HG02610 (cell line): ENCODE measurements at regions not wholly inside any gene's neighbourhood (a gene's known extent, or its start where the extent isn't known, plus 50 kb on each side); places are given as distances from the start of the nearest gene placed in this dataset.
"Not testable (repeated sequence)": the region's sequence is repeated elsewhere in the genome, so short reads cannot be mapped to it uniquely, and the experiment has no call there.

ENCODE experiments used
- ATAC-seq: cut with Tn5 transposase; IDR thresholded peaks from one replicate; pipeline ENCODE4 v1.9.1; 2021; ENCODE audit warnings: mild to moderate bottlenecking, moderate library complexity; ENCODE audit not compliant: unreplicated experiment

GRCh38 chr21:6428498-6429092, 4092.8 kb upstream of the TPTE start:
- not testable (repeated sequence) for ATAC-seq

DNA sequence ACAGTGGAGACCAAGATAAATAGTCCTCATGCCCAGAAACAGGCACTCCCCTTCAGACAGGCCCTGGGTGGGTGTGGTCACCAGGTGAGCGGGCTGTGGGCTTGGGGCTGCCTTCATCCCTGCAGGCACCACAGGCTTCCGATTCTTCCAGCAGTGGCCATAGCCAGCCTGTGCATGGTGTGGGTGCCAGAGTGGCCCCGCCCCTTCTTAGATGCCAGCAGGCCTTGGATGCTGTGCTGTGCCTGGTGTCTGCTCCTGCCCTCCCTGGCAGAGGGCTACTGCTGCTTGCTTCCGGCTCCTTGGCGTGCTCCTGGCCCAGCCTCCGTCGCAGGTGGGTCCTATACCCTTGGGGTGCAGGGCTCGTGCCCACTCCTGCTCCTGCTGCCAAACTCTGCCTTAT, 4091.5 kb upstream of the TPTE start:
- ATAC-seq = not testable (repeated sequence)

DNA sequence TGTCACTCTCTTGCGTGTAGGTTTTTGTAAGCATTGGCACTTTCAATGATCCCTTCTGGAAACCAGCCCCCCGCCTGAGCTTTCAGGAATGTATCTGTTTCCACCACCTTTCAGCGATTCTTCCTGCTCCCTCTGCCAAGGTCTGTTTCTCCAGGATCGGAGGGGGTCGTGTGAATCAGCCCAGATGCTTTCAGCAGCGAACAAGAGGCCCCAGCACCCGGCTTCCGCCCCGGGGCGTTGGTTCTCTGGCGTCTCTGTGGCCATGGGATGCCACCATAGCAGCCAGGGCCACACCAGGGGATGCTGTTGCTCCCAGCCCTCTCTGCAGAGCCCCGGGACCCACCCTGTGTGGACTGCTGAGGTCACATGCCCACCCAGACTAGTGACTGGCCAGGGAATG, 4088.2 kb upstream of the TPTE start:
- not testable (repeated sequence) for ATAC-seq

GRCh38 chr21:6436205-6436604, 4085.2 kb upstream of the TPTE start:
- ATAC-seq = not testable (repeated sequence)

GRCh38 chr21:6436971-6437833, 4084.2 kb upstream of the TPTE start:
- not testable (repeated sequence) for ATAC-seq

DNA sequence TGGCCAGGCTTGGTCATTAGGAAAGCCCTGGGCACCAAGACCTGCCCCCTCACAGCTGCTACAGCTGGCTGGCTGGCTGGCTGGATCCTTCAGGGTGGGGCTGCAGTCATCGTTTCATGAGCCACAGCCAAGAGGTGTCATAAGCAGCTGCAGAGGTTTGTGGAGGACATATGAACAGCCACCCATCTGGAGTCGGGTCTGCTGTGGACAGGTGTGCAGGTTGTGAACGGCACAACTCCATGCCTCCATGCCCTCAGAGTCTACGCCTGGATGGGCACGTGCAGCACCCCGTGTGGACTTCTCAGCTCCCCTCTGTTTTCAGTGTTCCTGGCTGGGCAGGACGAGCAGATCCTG, 4083.6 kb upstream of the TPTE start:
- ATAC-seq = not testable (repeated sequence)

- not testable (repeated sequence) for ATAC-seq
Measured at GRCh38 chr21:6439058-6439457, 4082.3 kb upstream of the TPTE start.

GRCh38 chr21:6454648-6455340, 4066.6 kb upstream of the TPTE start:
- ATAC-seq = not testable (repeated sequence)

DNA sequence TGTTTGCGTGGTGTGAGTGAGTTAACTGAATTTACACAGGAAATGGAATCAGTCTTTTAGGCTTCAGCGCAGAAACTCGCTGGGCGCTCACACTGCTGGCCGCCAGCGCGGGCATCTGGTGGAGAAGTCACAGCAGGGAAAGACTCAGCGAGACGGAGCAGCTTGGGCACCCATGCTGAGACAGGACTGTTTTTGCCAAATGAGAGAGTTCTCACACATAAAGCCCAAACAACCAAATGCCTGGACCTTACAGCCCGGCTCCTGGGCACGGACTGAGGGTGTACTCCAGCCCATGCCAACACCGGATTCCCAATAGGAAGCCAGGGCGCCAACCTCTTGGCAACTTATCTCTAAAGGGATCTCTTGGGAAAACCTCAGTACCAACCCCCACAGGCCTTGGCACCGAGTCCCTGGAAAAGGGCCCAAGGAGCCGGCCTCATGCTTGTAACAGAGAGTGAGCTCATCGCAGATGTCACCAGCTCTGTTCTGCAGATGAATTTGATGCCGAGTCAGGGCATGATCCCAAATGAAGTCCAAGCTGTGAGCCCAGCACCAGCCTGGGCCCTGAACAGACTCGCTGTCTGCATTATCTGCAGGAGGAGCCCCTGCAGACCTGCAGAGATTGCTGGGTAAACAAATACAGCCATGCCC, 4065.2 kb upstream of the TPTE start:
- not testable (repeated sequence) for ATAC-seq

DNA sequence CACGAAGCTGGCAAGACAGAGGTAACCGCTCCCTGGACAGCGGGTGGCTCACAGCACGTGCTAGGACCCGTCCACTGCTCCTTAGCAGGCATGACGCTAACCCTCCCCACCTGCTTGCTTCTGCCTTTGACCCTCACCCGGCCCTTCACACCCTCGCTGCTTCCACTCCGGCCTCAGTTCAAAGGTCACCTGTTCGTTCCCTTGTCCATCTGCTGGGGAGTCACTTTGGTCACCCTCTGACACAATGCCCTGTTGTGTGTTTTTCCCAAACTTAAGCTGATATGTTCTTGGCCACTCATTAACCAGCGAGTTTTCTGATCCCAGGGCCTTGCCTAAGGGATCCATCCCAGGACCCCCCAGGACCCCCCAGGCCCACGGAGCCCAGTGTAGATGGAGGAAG, 4061.6 kb upstream of the TPTE start:
- not testable (repeated sequence) for ATAC-seq

DNA sequence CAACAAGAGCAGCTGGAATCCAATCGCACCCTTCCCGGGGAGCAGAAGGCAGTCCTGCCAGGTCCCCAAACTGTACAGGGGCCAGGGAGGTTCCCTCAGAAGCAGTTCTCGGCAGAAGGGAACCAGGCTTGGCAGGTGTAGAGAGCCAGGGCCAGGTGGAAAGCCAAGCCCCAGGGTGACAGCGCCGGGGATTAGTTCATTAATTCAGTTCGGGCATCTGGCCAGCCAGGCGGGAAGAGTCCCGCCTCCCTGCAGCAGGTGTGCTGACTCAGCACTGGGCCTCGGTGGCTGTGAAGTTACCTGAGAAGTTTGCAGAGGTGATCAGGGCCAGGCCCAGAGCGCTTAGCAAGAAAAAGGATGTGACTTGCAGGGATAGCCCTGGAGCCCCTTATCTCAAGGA, 4060.0 kb upstream of the TPTE start:
- ATAC-seq = not testable (repeated sequence)

GRCh38 chr21:6464419-6464818, 4057.0 kb upstream of the TPTE start:
- not testable (repeated sequence) for ATAC-seq

DNA sequence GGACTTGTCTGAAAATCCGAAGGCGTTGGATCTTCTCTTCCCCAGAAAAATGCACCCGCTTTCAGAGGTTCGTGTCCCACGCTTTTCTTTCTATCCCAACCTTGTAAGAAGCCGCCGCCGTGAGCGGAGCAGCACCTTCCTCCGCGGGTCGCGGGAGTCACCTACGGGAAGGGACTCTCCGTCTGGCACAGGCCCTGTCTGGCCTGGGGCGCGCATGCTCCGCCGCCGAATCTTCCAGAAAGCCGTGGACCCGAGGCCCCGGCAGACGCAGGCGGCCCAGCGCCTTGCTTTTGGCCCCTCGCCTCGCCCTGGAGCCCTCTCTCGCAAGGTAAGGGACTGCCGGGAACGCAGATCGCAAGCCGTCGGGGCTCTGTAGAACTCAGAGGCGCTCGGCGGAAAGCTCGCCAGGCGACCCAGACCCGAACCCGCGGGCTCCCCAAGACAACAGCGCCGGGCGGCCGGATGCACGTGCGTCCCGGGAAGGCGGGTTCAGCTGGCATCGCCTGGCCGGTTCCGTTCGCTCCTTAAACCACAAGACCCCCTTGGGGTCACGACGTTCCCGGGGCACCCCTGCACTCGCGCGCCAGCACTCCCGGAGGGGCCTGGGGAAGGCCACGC, 4055.2 kb upstream of the TPTE start:
- not testable (repeated sequence) for ATAC-seq

- not testable (repeated sequence) for ATAC-seq
Measured at GRCh38 chr21:6466707-6467106, 4054.7 kb upstream of the TPTE start.

DNA sequence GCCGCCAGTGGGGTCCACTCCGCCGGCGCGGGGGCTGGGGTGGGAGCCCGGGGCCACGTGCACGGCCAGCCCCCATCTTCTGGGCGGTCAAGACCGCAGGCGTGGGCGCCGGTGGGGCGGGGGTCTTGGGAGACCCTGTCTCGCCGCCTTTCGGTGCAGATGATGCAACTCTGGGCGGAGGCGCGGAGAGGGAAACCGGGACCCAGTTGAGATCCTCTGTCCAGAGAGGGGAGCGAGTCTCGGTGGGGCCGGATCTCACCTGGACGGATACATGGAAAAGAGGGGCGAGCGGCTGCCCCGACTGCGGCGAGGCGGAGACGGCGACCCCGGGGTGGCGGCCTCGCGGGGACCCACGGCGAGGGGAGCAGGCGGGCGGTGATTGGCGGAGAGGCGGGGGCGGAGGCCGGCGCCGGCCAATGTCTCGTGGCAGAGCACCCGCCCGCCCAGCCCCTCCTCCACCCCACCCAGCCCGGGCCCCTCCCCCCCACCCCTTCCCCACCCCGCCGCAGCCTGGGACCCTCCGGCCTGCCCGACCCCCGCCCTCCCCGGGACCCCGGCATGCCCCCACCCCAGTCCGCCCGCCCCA, 4054.1 kb upstream of the TPTE start:
- ATAC-seq = not testable (repeated sequence)

- ATAC-seq = not testable (repeated sequence)
Measured at GRCh38 chr21:6467907-6468306, 4053.5 kb upstream of the TPTE start.

DNA sequence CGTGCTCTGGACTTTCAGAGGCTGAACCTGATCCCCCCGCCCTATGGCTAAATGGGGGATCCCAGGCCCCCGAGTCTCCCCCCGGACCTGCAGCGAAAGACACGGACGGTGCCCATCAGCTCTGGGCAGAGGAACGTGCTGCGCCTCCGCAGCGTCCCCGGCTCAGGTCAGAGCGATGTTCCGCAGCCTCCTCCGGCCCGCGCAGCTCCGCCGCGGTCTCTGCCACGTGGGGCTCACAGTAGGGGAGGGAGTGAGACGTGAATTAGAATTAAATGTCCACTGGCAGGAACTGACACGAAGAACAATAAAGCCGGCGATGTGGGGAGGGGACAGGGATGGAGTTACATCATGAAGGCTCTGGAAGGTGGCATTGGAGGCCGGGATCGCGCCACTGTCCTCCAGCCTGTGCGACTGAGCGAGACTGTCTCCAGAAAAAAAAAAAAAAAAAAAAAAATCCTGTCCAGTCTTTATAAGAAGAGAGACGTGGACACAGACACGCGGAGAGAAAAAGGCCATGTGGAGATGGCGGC, 4053.0 kb upstream of the TPTE start:
- not testable (repeated sequence) for ATAC-seq

- ATAC-seq = not testable (repeated sequence)
Measured at GRCh38 chr21:6474250-6474968, 4047.0 kb upstream of the TPTE start.

- not testable (repeated sequence) for ATAC-seq
Measured at GRCh38 chr21:6481116-6481515, 4040.3 kb upstream of the TPTE start.
